ENCODE measurements at regions not wholly inside any gene's neighbourhood (a gene's known extent, or its start where the extent isn't known, plus 50 kb on each side); places are given as distances from the start of the nearest gene placed in this dataset.
"Not testable (repeated sequence)": the region's sequence is repeated elsewhere in the genome, so short reads cannot be mapped to it uniquely, and the experiment has no call there.

GRCh38 chr4:53959343-53960120 is 104.9 kb downstream of the CHIC2 start:
- DNase-seq = no peak

- no peak for DNase-seq
These were observed 108.0 kb downstream of the CHIC2 start for GRCh38 chr4:53956454-53956853.

- no peak for DNase-seq
These were observed 108.4 kb downstream of the CHIC2 start for GRCh38 chr4:53956053-53956452.

DNA sequence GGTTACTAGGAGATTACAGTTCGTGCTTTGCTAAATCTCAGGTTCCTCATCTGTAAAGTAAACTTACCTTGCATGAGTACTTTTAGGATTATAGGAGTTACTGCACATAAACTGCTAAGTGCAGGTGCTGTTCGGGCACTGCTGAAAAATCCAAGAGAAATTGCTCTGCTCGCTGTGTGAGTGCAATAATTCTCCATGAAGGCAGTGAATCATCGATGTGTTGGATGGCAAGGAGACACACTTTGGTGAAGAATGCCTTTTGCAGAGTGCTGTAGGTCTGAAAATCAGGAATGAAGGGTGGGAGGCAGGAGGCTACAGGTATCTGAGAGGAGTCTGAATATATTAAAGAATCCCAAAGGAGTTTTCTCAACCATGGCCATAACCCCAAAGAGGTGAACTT is 113.0 kb downstream of the CHIC2 start:
- no peak for DNase-seq

GRCh38 chr4:53943345-53944085 is 120.9 kb downstream of the CHIC2 start:
- DNase-seq = peak in 2 of 3 experiments; percentile 53 to 90

DNA sequence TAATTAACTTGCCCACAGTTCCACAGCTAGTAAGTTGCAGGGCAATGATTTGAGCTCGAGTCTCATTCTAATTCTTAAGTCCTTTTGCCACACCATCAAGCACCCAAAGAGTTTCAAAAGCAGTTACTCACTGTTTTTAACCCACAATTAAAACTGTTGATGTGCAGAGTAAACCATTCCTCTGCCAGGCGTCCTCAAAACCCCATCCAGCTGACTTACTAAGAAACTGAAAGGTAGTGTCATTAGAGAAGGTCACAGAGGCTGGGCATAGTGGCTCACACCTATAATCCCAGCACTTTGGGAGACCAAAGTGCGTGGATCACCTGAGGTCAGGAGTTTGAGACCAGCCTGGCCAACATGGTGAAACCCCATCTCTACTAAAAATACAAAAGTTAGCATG is 121.7 kb downstream of the CHIC2 start:
- DNase-seq = no peak

- no peak for DNase-seq
These were observed 123.1 kb downstream of the CHIC2 start for GRCh38 chr4:53941331-53941730.

DNA sequence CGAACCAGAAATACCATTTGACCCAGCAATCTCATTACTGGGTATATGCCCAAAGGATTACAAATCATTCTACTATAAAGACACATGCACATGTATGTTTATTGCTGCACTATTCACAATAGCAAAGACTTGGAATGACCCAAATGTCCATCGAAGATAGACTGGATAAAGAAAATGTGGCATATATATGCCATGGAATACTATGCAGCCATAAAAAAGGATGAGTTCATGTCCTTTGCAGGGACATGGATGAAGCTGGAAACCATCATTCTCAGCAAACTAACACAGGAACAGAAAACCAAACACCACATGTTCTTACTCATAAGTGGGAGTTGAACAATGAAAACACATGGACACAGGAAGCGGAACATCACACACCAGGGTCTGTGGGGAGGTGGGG is 124.5 kb downstream of the CHIC2 start:
- not testable (repeated sequence) for DNase-seq

DNA sequence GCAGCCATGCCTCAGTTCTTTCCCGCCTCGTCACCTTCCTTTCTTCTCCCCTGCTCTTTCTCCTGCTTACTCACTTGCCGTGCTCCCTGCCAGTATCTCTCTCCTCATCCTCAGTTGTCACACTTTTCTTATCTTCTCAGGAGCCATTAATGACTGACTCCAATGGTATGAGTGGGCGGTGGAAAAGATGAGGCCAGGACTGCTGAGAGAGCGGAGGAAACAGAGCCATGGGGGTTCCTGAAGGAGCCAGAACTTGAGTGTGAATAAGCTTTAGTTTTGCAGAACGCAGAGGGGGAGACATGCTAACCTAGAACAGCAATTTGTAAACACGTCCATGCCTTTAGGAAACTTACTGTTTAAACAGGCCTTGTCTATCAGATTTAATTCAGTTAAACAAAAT is 126.5 kb downstream of the CHIC2 start:
- no peak for DNase-seq

- DNase-seq = no peak
These were observed 127.1 kb downstream of the CHIC2 start for GRCh38 chr4:53937327-53937726.

DNA sequence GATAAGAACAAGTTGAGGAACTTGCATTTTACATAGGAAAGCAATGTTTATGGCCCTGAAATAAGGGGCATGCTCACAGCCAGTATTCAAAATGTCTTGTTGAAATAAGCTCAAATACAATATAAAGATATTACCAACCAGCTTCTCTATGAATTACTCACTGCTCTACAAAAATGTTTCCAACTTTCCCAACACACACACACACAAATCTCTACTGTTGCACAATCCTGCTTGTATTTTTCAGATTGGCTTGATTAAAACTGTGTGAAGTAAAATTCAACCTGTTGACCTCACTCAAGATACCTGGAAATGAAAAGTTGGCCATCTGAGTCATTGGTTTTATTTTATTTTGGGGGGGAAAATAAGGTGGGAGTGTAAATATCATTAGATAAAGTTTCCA is 128.6 kb downstream of the CHIC2 start:
- DNase-seq = no peak

DNA sequence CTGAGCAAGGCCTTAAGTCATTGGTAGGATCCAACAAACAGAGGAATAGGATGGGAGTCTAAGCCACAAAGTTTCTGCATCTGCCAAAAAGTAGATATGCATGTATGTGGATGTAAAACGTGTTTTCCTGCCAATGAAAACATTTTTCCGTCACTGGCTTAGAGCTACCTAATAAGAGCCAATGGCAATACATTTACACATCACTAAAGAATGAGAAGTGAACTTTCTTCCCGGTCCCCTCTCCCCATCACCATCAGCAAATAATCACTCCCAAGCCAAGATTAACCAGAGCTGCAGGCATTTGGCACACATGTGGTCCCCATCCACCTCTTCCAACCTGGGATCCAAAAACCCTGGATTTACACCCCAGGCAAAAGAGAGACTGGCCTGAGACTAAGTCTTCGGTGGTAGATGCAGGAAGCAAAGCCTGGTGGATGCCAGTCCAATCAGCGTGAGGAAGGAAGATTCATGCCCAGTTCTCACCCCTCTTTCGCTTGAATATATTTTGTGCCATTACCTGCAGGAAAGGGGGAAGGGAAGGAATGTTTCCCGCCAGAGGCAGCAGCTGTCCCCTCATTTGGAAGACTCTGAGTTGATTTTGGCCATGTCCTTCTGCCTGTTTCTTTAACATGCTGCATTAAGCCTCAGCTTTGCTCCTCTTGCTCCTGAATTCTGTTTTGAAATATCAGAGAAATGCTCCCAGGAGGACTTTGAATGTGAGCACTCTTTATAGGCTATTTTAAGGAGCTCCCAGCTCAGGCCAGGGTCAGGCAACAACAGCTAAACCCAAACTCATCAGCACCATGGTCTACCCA is 131.4 kb downstream of the CHIC2 start:
- no peak for DNase-seq

- DNase-seq = no peak
These were observed 132.9 kb downstream of the CHIC2 start for GRCh38 chr4:53931461-53931961.

DNA sequence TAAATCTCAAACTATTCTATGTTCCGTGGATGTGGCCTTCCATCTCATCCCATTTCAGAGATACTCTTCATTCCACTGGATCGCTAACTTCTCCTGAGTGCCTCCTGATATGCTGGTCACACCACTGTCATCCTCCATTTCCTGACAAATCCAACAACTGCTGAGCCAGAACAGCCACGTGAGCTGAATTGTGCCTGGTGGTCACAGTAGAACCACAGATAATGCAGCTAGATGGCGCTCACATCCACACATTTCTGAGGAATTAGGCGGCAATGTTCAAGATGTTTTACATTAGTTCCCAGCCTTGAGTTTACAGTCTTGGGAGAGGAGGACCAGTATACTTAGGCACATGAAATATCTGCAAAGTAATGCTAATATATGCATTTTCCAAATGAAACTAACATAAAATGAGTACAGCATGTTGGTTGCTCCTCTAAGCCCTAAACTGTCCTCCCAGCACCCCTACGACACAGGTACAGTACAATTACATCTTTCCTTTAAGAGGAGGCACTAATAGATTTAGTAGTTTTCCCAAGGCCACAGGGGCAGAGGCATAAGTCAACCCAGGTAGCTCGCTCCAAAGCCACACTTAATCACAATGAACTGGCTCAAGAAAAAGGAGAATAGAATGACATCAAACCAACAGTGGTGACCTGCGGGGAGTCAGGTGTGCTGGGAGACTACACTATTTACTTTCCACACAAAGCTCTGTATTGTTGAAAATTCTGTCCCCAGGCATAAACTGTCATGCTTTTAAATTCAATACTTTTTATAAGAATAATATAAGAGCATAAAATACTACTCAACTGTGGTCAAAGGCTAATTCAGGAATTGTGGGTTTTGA is 134.2 kb downstream of the CHIC2 start:
- peak; percentile 65 to 88 (median 78) for DNase-seq

DNA sequence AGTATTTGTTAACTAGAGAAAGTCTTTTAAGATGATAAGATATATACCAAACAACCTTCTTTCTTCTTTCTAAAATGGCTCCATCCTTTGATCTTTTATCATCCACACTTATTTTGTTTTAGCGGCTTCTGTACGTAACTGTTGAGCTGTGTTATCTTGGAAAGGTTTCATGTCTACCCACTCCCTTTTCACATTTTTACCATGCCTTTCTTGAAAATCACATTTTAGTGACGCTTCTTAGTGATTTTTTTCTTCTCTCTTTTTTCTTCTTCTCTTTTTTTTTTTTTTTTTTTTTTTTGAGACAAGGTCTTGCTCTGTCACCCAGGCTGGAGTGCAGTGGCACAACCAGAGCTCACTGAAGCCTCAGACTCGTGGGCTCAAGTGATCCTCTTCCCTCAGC is 135.1 kb downstream of the CHIC2 start:
- DNase-seq = no peak

GRCh38 chr4:53928825-53929224 is 135.6 kb downstream of the CHIC2 start:
- DNase-seq = no peak

DNA sequence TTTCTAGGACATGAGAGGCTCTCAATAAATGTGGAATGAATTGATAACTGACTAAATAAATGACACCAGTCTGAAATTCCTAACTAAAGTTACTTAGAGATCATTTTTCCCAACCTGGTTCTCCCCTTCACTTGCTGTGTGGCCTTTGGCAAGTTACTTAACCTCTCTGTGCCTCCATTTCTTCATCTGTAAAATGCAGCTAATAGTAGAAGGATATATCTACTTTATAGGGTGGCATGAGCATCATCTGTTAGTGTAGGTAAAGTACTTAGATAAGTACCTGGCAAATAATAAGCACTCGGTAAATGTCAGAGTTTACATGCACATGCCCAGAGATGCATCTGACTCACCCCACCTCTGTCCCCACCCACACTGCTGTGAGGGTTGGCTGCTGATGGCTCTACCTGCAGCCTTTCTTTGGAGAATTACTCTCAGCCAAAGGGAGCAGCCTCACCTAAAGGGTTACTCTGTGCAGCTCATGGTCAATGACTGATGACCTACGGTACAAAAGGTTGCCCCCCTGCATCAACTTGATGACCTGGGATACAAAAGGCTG is 139.3 kb downstream of the CHIC2 start:
- DNase-seq = no peak

DNA sequence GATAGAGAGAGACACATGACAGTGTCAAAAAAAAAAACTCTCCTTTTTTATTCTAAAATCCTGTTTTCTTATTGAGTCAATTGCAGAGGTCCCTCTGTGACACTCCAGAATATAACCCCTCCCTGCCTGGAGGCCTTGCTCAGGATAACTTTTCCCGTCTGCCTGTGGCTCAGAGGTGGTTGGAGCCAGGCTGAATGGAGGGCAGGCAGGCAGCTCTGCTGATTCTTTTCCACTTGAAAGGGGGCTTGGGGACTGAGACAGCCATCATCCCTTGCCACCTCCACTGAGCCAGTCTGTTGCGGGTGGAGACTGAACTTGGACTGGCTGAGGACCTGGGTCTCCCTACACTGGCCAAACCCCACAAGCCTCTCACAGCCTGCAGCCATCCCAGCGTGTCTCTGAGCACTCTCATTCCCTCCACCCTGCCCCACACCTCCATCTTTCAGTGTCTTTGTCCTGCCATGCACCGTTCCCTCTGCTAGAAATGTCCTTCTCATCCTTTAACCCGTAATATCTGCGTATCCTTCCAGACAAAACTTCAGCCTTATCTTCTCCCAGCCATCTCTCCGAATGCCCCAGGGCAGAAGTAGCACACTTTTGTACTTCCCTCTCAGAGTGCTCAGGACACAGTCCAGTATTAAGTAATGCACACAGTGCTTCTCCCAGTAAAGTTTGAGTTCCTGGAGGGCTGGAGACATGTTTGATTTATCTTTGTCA is 139.9 kb downstream of the CHIC2 start:
- DNase-seq = no peak

DNA sequence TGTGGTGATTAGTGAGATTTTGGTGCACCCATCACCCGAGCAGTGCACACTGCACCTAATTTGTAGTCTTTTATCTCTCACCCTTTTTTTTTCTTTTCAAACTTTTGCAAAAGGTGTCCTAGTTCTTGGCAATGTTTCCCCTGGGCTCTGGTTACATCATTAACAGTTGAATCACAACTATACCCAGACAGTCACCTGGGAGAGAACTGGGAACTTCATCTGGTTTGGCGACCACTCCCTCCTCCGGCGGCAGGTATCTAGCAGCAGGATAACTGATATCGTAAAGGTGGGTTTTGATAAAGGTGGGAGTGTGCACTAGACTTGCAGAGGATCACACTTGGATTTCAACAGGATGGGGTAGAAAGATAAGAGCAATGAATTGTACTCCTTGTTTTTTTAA is 140.5 kb downstream of the CHIC2 start:
- DNase-seq = no peak

- no peak for DNase-seq
These were observed 142.5 kb downstream of the CHIC2 start for GRCh38 chr4:53921856-53922255.

GRCh38 chr4:53920883-53921282 is 143.5 kb downstream of the CHIC2 start:
- DNase-seq = no peak
